Central memory CD8-positive, alpha-beta T cell (primary cell): ENCODE measurements at regions not wholly inside any gene's neighbourhood (a gene's known extent, or its start where the extent isn't known, plus 50 kb on each side); places are given as distances from the start of the nearest gene placed in this dataset.

ENCODE experiments used
- ATAC-seq: fragments of 150-1000 bp; cut with Tn5 transposase; replicated peaks from 2 replicates; pipeline ENCODE4 v1.10.0; 2022; ENCODE audit warnings: mild to moderate bottlenecking, moderate FRiP score, moderate number of reproducible peaks; ENCODE audit not compliant: poor library complexity, severe bottlenecking; ENCODE audit errors: extremely low read depth
- DNase-seq, 2 donors: peaks; one replicate each; pipeline ENCODE4 v3.0.0; 2021; ENCODE audit warnings: low spot score in 2 of 2
- H3K27ac Mint-ChIP-seq: one replicate; pipeline ENCODE4 v1.8.0; 2022; ENCODE audit warnings: low read depth, mild to moderate bottlenecking, moderate library complexity, mixed read lengths
- H3K27me3 Mint-ChIP-seq: one replicate; pipeline ENCODE4 v1.8.0; 2022; ENCODE audit warnings: mixed read lengths
- H3K36me3 Mint-ChIP-seq: one replicate; pipeline ENCODE4 v1.8.0; 2022; ENCODE audit warnings: mild to moderate bottlenecking, moderate library complexity, mixed read lengths; ENCODE audit not compliant: insufficient read depth
- H3K4me1 Mint-ChIP-seq: one replicate; pipeline ENCODE4 v1.8.0; 2022; ENCODE audit warnings: mixed read lengths
- H3K4me3 Mint-ChIP-seq: one replicate; pipeline ENCODE4 v1.8.0; 2022; ENCODE audit warnings: mild to moderate bottlenecking, moderate library complexity, mixed read lengths
- H3K9me3 Mint-ChIP-seq: one replicate; pipeline ENCODE4 v1.8.0; 2022; ENCODE audit warnings: mixed read lengths

GRCh38 chr5:124343451-124343867 lies 403.0 kb downstream of the ZNF608 start:
- Mint-ChIP-seq H3K27ac (no peak overlapping the region), H3K9me3 (peaks cover 2% of the 10 kb centered on the region), H3K36me3 (no peaks in the 10 kb centered on the region), H3K27me3 (no peaks in the 10 kb centered on the region), H3K4me3 (no peak overlapping the region), H3K4me1 (no peaks in the 10 kb centered on the region)
- DNase-seq = no peak
- no peak for ATAC-seq

- no peak overlapping the region for H3K4me3 Mint-ChIP-seq
- ATAC-seq (no peak), DNase-seq (no peak)
- H3K4me1 Mint-ChIP-seq = no peaks in the 10 kb centered on the region
- no peaks in the 10 kb centered on the region for H3K27me3 Mint-ChIP-seq
- peaks cover 6% of the 10 kb centered on the region for H3K9me3 Mint-ChIP-seq
- H3K36me3 Mint-ChIP-seq = no peaks in the 10 kb centered on the region
- H3K27ac Mint-ChIP-seq = no peak overlapping the region
These were observed 403.5 kb downstream of the ZNF608 start for GRCh38 chr5:124342986-124343385.

- H3K9me3 Mint-ChIP-seq = peaks cover 6% of the 10 kb centered on the region
- ATAC-seq = no peak
These were observed 403.9 kb downstream of the ZNF608 start for GRCh38 chr5:124342584-124342983.

DNA sequence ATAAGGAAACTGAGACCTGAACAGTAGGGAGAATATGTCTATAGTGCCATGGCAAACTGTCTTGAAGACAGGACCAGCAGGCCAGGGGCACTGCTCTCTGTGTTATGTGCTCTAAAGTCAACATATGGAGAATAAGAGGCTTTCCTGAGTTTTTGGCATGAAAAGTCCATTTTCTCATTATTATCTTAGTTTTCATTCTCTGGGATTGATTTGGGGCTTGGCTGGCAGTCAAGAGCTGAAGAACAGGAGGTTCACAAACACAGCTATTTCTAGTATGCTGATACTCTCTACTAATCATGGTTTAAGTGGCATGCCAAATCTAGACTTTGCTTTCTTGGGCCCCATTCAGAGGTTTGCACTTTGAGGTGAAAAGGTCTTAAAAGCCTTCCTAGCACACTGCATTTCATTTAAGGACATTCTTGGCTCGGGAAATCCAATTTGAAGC lies 404.4 kb downstream of the ZNF608 start:
- no peaks in the 10 kb centered on the region for H3K36me3 Mint-ChIP-seq
- no peaks in the 10 kb centered on the region for H3K4me1 Mint-ChIP-seq
- peaks cover 11% of the 10 kb centered on the region for H3K9me3 Mint-ChIP-seq
- H3K27me3 Mint-ChIP-seq = no peaks in the 10 kb centered on the region
- DNase-seq (no peak), ATAC-seq (no peak)
- no peak overlapping the region for H3K4me3 Mint-ChIP-seq
- no peak overlapping the region for H3K27ac Mint-ChIP-seq

More at GRCh38 chr5:124342584-124342983, 403.9 kb downstream of the ZNF608 start:
- Mint-ChIP-seq H3K4me3 (no peak overlapping the region), H3K27ac (no peak overlapping the region), H3K4me1 (no peaks in the 10 kb centered on the region), H3K27me3 (no peaks in the 10 kb centered on the region), H3K36me3 (no peaks in the 10 kb centered on the region)
- DNase-seq = no peak

- Mint-ChIP-seq H3K9me3 (peaks cover 12% of the 10 kb centered on the region), H3K4me1 (no peaks in the 10 kb centered on the region), H3K27me3 (no peaks in the 10 kb centered on the region), H3K4me3 (no peak overlapping the region), H3K27ac (no peak overlapping the region), H3K36me3 (no peaks in the 10 kb centered on the region)
- ATAC-seq = no peak
- DNase-seq = no peak
These were observed 405.2 kb downstream of the ZNF608 start for GRCh38 chr5:124341066-124341858.

- Mint-ChIP-seq H3K27ac (no peak overlapping the region), H3K27me3 (no peaks in the 10 kb centered on the region), H3K4me3 (no peak overlapping the region), H3K4me1 (no peaks in the 10 kb centered on the region), H3K36me3 (no peaks in the 10 kb centered on the region), H3K9me3 (peaks cover 12% of the 10 kb centered on the region)
- ATAC-seq (no peak), DNase-seq (no peak)
These were observed 408.4 kb downstream of the ZNF608 start for GRCh38 chr5:124337996-124338395.

DNA sequence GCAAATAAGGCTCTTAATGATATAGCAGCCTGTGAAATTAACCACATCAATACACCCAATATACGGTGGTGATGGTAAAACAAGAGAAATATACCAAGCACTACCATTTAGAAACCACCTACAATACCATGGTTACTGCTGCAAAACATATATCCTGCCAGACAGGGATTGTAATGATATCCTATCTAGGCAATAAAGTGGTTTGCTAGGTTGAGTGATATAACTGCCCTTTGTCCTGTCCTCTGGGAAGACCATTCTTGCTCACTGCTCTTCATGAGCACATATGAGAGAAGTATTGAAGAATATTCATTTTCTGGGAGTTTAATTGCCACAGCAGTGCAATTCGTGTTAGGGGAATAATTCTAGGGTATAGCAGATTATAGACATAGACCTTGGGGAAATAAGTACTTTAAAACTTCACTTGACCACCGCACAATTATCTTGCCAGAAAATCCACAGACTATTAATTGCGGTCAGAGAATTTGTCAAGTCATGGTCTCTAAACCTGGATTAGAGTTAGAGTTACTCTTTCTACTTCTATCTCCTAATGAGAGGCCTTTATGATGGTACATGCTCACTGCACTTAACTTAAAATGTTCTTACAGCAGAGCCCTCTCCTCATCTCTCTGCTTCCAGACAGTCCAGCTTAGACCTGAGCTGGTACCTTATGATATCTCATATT lies 413.0 kb downstream of the ZNF608 start:
- Mint-ChIP-seq H3K27me3 (no peaks in the 10 kb centered on the region), H3K4me1 (no peaks in the 10 kb centered on the region), H3K4me3 (no peak overlapping the region), H3K27ac (no peak overlapping the region), H3K36me3 (no peaks in the 10 kb centered on the region), H3K9me3 (peaks cover 26% of the 10 kb centered on the region)
- DNase-seq = no peak
- no peak for ATAC-seq

- Mint-ChIP-seq H3K4me3 (no peak overlapping the region), H3K4me1 (no peaks in the 10 kb centered on the region), H3K27me3 (no peaks in the 10 kb centered on the region), H3K36me3 (no peaks in the 10 kb centered on the region), H3K27ac (no peak overlapping the region), H3K9me3 (peaks cover 24% of the 10 kb centered on the region)
- no peak for DNase-seq
- no peak for ATAC-seq
These were observed 414.2 kb downstream of the ZNF608 start for GRCh38 chr5:124332273-124332672.

GRCh38 chr5:124330595-124331220 lies 415.7 kb downstream of the ZNF608 start:
- ATAC-seq (no peak), DNase-seq (no peak)
- no peaks in the 10 kb centered on the region for H3K36me3 Mint-ChIP-seq
- no peaks in the 10 kb centered on the region for H3K4me1 Mint-ChIP-seq
- H3K9me3 Mint-ChIP-seq = peaks cover 21% of the 10 kb centered on the region
- H3K27ac Mint-ChIP-seq = no peak overlapping the region
- no peak overlapping the region for H3K4me3 Mint-ChIP-seq
- H3K27me3 Mint-ChIP-seq = no peaks in the 10 kb centered on the region

GRCh38 chr5:124328201-124328600 lies 418.2 kb downstream of the ZNF608 start:
- DNase-seq (no peak), ATAC-seq (no peak)
- no peak overlapping the region for H3K27ac Mint-ChIP-seq
- H3K9me3 Mint-ChIP-seq = peaks cover 21% of the 10 kb centered on the region
- H3K27me3 Mint-ChIP-seq = no peaks in the 10 kb centered on the region
- H3K4me3 Mint-ChIP-seq = no peak overlapping the region
- no peaks in the 10 kb centered on the region for H3K36me3 Mint-ChIP-seq
- no peaks in the 10 kb centered on the region for H3K4me1 Mint-ChIP-seq

DNA sequence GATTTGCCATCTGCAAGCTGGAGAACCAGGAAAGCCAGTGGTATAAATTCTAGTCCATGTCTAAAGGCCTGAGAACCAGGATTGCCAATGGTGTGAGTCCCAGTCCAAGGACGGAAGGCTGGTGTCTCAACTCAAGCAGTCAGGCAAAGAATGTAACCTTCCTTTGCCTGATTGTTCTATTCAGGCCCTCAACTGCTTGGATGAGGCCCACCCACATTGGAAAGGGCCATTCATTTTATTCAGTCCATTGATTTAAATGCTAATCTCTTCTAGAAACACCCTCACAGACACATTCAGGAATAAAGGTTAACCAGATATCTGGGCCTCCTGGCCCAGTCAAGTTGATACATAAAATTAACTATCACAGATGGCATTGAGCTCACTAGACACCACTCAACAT lies 427.8 kb downstream of the ZNF608 start:
- no peak overlapping the region for H3K27ac Mint-ChIP-seq
- no peaks in the 10 kb centered on the region for H3K27me3 Mint-ChIP-seq
- H3K4me1 Mint-ChIP-seq = no peaks in the 10 kb centered on the region
- ATAC-seq (no peak), DNase-seq (no peak)
- H3K4me3 Mint-ChIP-seq = no peak overlapping the region
- H3K36me3 Mint-ChIP-seq = no peaks in the 10 kb centered on the region
- peaks cover 11% of the 10 kb centered on the region for H3K9me3 Mint-ChIP-seq

GRCh38 chr5:124317451-124317850 lies 429.0 kb downstream of the ZNF608 start:
- no peaks in the 10 kb centered on the region for H3K4me1 Mint-ChIP-seq
- no peaks in the 10 kb centered on the region for H3K27me3 Mint-ChIP-seq
- H3K36me3 Mint-ChIP-seq = no peaks in the 10 kb centered on the region
- H3K9me3 Mint-ChIP-seq = peaks cover 11% of the 10 kb centered on the region
- DNase-seq (no peak), ATAC-seq (no peak)
- H3K4me3 Mint-ChIP-seq = no peak overlapping the region
- H3K27ac Mint-ChIP-seq = no peak overlapping the region
